OCI-M2 (cell line): ENCODE measurements at regions not wholly inside any gene's neighbourhood (a gene's known extent, or its start where the extent isn't known, plus 50 kb on each side); places are given as distances from the start of the nearest gene placed in this dataset.

Source experiments
- DNase-seq: peaks from one replicate; lab custom pipeline; 2025; ENCODE audit not compliant: unreplicated experiment; lab: John Stamatoyannopoulos, UW

- DNase-seq = no peak
These were observed 140.8 kb downstream of the VEGFA start for GRCh38 chr6:43910638-43911353.

GRCh38 chr6:43910149-43910637 lies 140.2 kb downstream of the VEGFA start:
- DNase-seq = no peak

- no peak for DNase-seq
These were observed 139.6 kb downstream of the VEGFA start for GRCh38 chr6:43909474-43910148.

DNA sequence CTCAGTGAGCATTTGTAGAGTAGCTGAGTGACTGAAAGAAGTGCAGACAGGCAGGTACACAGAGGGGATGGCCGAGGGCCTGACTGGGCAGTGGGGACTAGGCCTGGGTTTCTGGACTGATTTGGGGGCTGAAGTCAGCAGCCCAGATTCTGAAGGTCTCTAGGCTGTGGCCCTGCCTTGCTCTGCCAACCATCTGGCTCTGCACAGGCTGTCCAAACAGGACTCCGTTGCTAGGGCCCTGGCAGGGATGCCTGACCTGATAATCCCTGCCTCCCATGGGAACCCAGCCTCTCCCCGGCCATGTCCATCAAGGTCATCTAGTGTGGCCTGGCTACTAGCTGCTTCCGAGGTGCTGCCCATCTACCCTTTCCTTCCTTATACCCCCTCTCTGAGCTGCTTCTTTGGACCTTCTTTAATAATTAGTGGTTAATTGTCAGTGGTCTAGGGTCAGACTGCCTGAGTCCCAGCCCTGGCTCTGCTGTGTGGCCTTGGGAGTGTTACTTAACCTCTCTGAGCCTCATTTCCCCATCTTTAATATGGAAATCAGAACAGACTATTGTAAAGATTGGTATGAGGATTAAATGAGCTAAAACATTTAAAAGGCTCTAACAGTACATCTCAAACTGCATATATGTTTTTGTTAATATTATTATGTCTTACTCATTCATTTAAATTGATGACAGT lies 137.9 kb downstream of the VEGFA start:
- no peak for DNase-seq

DNA sequence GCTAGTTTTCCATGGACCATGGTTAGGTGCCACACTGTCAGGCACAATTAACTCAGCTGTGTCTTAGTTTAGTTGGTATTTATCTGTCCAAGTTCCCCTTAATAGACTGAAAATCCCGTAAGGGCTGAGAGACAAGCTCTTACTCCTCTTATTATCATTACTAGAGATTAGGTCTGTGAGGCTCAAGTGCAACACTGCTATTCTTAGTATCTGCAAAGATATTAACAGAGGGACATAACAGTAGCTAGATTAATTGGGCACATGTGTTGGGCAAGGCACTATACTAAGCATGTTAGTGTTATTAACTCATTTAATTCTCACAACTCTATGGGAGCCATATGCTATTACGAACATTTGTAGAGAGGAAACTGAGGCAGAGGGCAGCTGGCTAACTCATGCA lies 137.3 kb downstream of the VEGFA start:
- DNase-seq = no peak

- DNase-seq = no peak
These were observed 134.5 kb downstream of the VEGFA start for GRCh38 chr6:43904311-43905123.

DNA sequence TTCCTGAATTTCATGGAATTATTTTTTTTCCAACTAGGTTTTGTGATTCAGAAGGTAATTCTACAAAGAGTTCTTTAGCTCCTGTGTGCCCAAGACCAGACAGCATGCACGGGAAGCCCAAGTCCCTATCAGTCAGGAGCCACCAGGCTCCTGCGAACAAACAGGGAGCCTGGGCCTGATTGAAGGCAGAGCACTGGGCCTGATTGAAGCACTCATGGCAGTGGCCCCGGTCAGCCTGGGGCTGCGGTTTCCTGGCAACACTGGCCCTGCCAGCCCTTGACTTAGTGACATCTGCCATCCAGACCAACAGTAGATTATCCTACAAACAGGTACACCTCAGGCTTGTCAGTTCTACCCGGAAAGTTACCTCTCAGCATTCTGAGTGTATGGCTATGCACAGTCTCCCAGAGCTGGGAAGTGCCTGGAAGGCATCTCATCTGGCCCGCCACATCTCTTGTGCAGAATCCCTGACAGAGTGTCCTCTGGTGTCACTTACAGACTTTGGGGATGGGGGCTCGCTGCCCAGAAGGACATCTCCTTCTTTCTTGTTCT lies 133.8 kb downstream of the VEGFA start:
- DNase-seq = no peak

GRCh38 chr6:43901733-43902230 lies 131.8 kb downstream of the VEGFA start:
- DNase-seq = no peak

DNA sequence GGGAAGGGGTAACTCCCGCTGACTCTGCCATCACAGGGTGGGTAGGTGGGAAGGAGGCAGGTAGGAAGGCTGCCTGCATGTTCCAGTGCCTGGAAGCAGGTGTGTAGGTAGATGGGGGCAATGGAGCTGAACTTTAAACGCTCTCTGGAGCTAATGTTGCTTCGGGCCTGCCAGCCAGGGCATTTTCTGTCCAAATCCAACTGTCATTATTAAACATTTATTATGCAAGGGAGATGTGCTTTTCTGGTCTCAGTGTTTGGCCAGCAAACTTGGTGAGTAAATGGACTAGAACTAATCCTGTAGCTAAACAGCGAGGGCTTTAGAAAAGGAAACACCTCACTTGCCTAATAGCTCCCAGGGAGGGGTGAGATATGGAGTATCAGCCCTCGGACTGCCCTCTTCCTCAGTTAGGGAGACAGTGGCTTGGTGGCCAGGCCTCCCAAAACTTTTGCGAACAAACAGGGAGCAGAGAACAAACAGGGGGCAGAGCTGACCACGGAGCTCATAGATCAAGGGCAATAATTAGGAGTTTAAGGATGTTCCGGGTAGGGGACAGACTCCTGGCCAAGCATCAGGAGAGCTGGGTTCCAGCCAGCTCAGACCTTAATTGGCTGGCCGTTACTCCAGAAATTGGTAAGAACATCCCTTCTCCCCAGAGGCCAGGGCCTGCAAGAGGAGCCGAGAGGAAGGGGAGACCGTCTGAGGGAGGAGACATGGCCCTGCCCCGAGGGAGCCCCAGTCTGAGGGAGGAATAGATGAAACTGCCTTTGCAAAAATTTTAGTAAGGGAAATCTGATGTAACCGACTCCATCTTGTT lies 131.1 kb downstream of the VEGFA start:
- DNase-seq = no peak

- no peak for DNase-seq
These were observed 130.5 kb downstream of the VEGFA start for GRCh38 chr6:43900560-43900915.

DNA sequence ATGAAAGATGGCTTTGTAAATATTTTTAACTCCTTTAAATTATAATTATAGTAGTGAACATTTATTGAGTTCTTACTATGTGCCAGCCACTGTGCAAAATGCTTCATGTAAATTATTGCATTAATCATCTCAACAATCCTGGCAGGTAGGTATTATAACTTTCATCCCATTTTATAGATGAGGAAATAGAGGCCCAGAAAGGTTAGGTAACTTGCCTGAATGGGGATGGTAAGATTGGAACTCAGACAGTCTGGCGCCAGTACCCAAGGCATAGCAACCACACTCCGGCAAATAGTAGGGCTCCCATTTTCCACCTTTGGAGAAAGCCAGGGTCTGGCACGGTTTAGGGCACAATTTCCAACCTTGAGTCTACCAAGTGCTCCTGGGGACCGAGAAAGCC lies 129.8 kb downstream of the VEGFA start:
- no peak for DNase-seq

- no peak for DNase-seq
These were observed 128.5 kb downstream of the VEGFA start for GRCh38 chr6:43898358-43899131.

DNA sequence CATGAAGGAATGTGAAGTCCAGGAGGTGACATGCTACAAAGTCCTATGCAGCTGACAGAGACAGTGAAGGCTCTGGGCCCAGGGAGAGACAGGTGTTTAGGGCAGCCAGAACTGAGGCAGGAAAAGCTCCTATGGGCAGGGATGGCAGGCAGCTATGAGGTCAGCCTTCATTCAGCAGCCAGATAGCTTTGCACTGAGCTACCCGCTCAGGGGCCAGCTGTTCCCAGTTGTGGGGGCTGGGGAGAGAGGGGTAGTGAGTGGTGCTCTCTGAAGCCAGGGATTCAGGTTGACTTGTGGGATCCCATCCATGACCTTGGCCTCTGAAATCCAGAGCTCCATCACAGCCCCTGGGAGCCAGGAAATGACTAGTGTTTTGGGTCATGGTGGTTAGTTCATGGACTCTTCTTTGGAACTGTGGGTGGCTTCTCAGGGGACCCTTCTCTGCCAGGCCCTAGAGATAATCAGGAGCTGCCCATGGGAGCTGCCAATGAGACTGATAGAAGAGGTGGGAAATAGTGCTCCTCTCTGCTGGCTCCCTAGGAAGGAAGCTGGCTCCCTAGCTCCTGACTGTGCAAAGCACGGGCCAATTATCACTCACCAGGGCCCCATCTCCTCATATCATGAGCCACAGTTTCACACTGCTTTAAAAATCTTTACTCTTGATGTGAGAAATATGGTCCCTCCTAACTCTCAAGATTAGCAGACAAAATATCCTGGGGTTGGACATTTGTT lies 127.7 kb downstream of the VEGFA start:
- DNase-seq = no peak

- DNase-seq = no peak
These were observed 126.6 kb downstream of the VEGFA start for GRCh38 chr6:43896329-43897255.

GRCh38 chr6:43895656-43896328 lies 125.8 kb downstream of the VEGFA start:
- no peak for DNase-seq

DNA sequence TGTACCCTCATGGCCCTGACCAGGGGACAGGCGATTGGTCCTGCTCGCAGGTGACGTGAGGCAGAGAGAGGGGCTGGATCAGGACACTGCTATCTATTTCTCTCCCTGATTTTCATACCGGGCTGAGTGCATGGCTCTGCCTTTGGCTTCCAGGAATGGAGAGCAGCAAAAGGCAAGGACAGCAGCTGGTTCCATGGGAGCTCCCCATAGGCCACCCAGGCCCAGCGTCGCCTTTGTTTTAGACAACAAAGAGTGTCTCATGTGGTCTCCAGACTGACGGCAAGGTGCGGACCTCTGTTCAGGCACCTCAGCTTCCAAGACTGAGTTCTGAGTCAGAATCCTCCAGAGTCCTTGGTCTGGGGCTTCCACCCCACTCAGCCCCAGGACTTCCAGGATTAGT lies 123.1 kb downstream of the VEGFA start:
- no peak for DNase-seq
